Mammary epithelial cell (primary cell): ENCODE measurements at regions not wholly inside any gene's neighbourhood (a gene's known extent, or its start where the extent isn't known, plus 50 kb on each side); places are given as distances from the start of the nearest gene placed in this dataset.

Source experiments
- EZH2 ChIP-seq: IDR thresholded peaks from 2 replicates; pipeline ENCODE4 v1.6.1; 2012; ENCODE audit warnings: low read length, inconsistent platforms, borderline replicate concordance
- TF ChIP-seq, protein P1 (sequence below), 2 donors: IDR thresholded peaks in 1 of 2; conservative IDR thresholded peaks in 1 of 2; 2 replicates each; pipeline ENCODE4 v1.5.1; 2011 to 2012; ENCODE audit warnings: inconsistent platforms in 2 of 2, low read length in 2 of 2, mild to moderate bottlenecking in 2 of 2, control low read depth in 1 of 2, low read depth in 1 of 2; ENCODE audit not compliant: insufficient read depth in 1 of 2; ENCODE audit errors: extremely low read depth in 1 of 2

DNA sequence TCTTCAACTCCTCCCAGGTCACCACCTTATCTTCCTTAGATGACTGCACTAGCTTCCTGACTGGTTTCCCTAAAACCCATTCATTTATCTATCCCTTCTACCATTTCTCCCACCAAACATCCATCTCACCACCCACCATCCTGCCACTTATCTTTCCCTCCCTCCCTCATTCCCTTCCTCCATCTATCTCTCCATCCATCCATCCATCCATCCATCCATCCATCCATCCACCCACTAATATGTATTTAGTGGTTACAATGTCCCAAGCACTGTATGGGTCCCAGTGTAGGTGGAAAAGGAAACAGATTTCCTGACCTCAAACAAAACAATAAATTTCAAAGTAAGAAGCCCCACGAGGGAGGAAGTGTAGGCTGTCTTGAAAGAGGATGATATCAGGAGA lies 59.3 kb upstream of the APCDD1L start:
- TF ChIP-seq, protein P1, sequence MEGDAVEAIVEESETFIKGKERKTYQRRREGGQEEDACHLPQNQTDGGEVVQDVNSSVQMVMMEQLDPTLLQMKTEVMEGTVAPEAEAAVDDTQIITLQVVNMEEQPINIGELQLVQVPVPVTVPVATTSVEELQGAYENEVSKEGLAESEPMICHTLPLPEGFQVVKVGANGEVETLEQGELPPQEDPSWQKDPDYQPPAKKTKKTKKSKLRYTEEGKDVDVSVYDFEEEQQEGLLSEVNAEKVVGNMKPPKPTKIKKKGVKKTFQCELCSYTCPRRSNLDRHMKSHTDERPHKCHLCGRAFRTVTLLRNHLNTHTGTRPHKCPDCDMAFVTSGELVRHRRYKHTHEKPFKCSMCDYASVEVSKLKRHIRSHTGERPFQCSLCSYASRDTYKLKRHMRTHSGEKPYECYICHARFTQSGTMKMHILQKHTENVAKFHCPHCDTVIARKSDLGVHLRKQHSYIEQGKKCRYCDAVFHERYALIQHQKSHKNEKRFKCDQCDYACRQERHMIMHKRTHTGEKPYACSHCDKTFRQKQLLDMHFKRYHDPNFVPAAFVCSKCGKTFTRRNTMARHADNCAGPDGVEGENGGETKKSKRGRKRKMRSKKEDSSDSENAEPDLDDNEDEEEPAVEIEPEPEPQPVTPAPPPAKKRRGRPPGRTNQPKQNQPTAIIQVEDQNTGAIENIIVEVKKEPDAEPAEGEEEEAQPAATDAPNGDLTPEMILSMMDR (conservative IDR thresholded peaks at IDR 0.05 in 1 of 2, IDR thresholded peaks at IDR 0.05 in 1 of 2; ENCODE audit: extremely low read depth in 1 of 2, insufficient read depth in 1 of 2, low read depth in 1 of 2, low read length in 2 of 2), result no peak
- TF ChIP-seq EZH2, result no peak
